Effector memory CD4-positive, alpha-beta T cell (primary cell): ENCODE measurements at regions not wholly inside any gene's neighbourhood (a gene's known extent, or its start where the extent isn't known, plus 50 kb on each side); places are given as distances from the start of the nearest gene placed in this dataset.

ENCODE experiments used
- DNase-seq, 3 donors: peaks; one replicate each; pipeline ENCODE4 v3.0.0-alpha.2; 2020
- H3K27ac ChIP-seq: 2 replicates; pipeline ENCODE4 v1.7.0; 2013; ENCODE audit warnings: mild to moderate bottlenecking, low read length, moderate library complexity; ENCODE audit not compliant: insufficient read depth, poor library complexity, severe bottlenecking
- H3K27me3 ChIP-seq: replicated peaks from 2 replicates; pipeline ENCODE4 v1.7.0; 2013; ENCODE audit warnings: mild to moderate bottlenecking, low read length; ENCODE audit not compliant: insufficient read depth, control insufficient read depth, poor library complexity, severe bottlenecking
- H3K36me3 ChIP-seq: 2 replicates; pipeline ENCODE4 v1.7.0; 2013; ENCODE audit warnings: mild to moderate bottlenecking, low read length, moderate library complexity; ENCODE audit not compliant: control insufficient read depth, insufficient read depth
- H3K4me1 ChIP-seq: 2 replicates; pipeline ENCODE4 v1.7.0; 2013; ENCODE audit warnings: low read length, mild to moderate bottlenecking; ENCODE audit not compliant: control insufficient read depth, insufficient read depth, poor library complexity, severe bottlenecking
- H3K4me3 ChIP-seq: 2 replicates; pipeline ENCODE4 v1.7.0; 2013; ENCODE audit warnings: low read length, low read depth, mild to moderate bottlenecking; ENCODE audit not compliant: insufficient read depth, poor library complexity, severe bottlenecking
- H3K9me3 ChIP-seq: 2 replicates; pipeline ENCODE4 v1.7.0; 2013; ENCODE audit warnings: mild to moderate bottlenecking, low read length, moderate library complexity; ENCODE audit not compliant: control insufficient read depth

GRCh38 chr2:18169893-18170175 lies 291.4 kb downstream of the KCNS3 start:
- no peak for DNase-seq
- Histone ChIP-seq H3K27ac (no peak overlapping the region), H3K9me3 (no peaks in the 10 kb centered on the region), H3K4me1 (no peaks in the 10 kb centered on the region), H3K4me3 (no peak overlapping the region), H3K36me3 (no peaks in the 10 kb centered on the region), H3K27me3 (no peaks in the 10 kb centered on the region)

- Histone ChIP-seq H3K27ac (no peak overlapping the region), H3K4me1 (no peaks in the 10 kb centered on the region)
- no peak for DNase-seq
Observed at GRCh38 chr2:18169121-18169892, 290.8 kb downstream of the KCNS3 start.

GRCh38 chr2:18167871-18168270 lies 289.4 kb downstream of the KCNS3 start:
- no peak overlapping the region for H3K27ac ChIP-seq
- DNase-seq, result no peak
- no peaks in the 10 kb centered on the region for H3K4me1 ChIP-seq
- H3K4me3 ChIP-seq, result no peak overlapping the region
- H3K36me3 ChIP-seq, result no peaks in the 10 kb centered on the region
- no peaks in the 10 kb centered on the region for H3K27me3 ChIP-seq
- H3K9me3 ChIP-seq, result no peaks in the 10 kb centered on the region

More at GRCh38 chr2:18169121-18169892, 290.8 kb downstream of the KCNS3 start:
- Histone ChIP-seq H3K27me3 (no peaks in the 10 kb centered on the region), H3K4me3 (no peak overlapping the region), H3K36me3 (no peaks in the 10 kb centered on the region), H3K9me3 (no peaks in the 10 kb centered on the region)

GRCh38 chr2:18161681-18162080 lies 283.2 kb downstream of the KCNS3 start:
- Histone ChIP-seq H3K27ac (no peak overlapping the region), H3K4me1 (no peaks in the 10 kb centered on the region), H3K36me3 (no peaks in the 10 kb centered on the region), H3K9me3 (no peaks in the 10 kb centered on the region), H3K4me3 (no peak overlapping the region), H3K27me3 (no peaks in the 10 kb centered on the region)
- DNase-seq, result no peak

- H3K4me3 ChIP-seq, result no peak overlapping the region
- no peak overlapping the region for H3K27ac ChIP-seq
Observed at GRCh38 chr2:18159896-18160295, 281.4 kb downstream of the KCNS3 start.

GRCh38 chr2:18156421-18156820 lies 278.0 kb downstream of the KCNS3 start:
- Histone ChIP-seq H3K27ac (no peak overlapping the region), H3K4me3 (no peak overlapping the region), H3K4me1 (no peaks in the 10 kb centered on the region), H3K9me3 (no peaks in the 10 kb centered on the region), H3K36me3 (no peaks in the 10 kb centered on the region), H3K27me3 (no peaks in the 10 kb centered on the region)
- no peak for DNase-seq

More at GRCh38 chr2:18159896-18160295, 281.4 kb downstream of the KCNS3 start:
- Histone ChIP-seq H3K36me3 (no peaks in the 10 kb centered on the region), H3K4me1 (no peaks in the 10 kb centered on the region), H3K27me3 (no peaks in the 10 kb centered on the region), H3K9me3 (no peaks in the 10 kb centered on the region)
- DNase-seq, result no peak

- no peak for DNase-seq
- Histone ChIP-seq H3K36me3 (no peaks in the 10 kb centered on the region), H3K27me3 (no peaks in the 10 kb centered on the region), H3K4me1 (no peaks in the 10 kb centered on the region), H3K27ac (no peak overlapping the region), H3K9me3 (no peaks in the 10 kb centered on the region), H3K4me3 (no peak overlapping the region)
Observed at GRCh38 chr2:18156002-18156401, 277.5 kb downstream of the KCNS3 start.

GRCh38 chr2:18154812-18155211 lies 276.3 kb downstream of the KCNS3 start:
- H3K4me1 ChIP-seq, result no peaks in the 10 kb centered on the region
- H3K27ac ChIP-seq, result no peak overlapping the region

GRCh38 chr2:18154259-18154658 lies 275.8 kb downstream of the KCNS3 start:
- Histone ChIP-seq H3K27ac (no peak overlapping the region), H3K4me3 (no peak overlapping the region), H3K27me3 (no peaks in the 10 kb centered on the region), H3K9me3 (no peaks in the 10 kb centered on the region), H3K36me3 (no peaks in the 10 kb centered on the region), H3K4me1 (no peaks in the 10 kb centered on the region)
- DNase-seq, result no peak

More at GRCh38 chr2:18154812-18155211, 276.3 kb downstream of the KCNS3 start:
- H3K36me3 ChIP-seq, result no peaks in the 10 kb centered on the region
- no peaks in the 10 kb centered on the region for H3K9me3 ChIP-seq
- no peak overlapping the region for H3K4me3 ChIP-seq
- no peak for DNase-seq
- H3K27me3 ChIP-seq, result no peaks in the 10 kb centered on the region

GRCh38 chr2:18153741-18154140 lies 275.3 kb downstream of the KCNS3 start:
- H3K27ac ChIP-seq, result no peak overlapping the region
- DNase-seq, result no peak
- H3K4me1 ChIP-seq, result no peaks in the 10 kb centered on the region
- no peaks in the 10 kb centered on the region for H3K27me3 ChIP-seq
- H3K9me3 ChIP-seq, result no peaks in the 10 kb centered on the region
- no peaks in the 10 kb centered on the region for H3K36me3 ChIP-seq
- no peak overlapping the region for H3K4me3 ChIP-seq
